SK-N-MC (cell line): ENCODE measurements at regions not wholly inside any gene's neighbourhood (a gene's known extent, or its start where the extent isn't known, plus 50 kb on each side); places are given as distances from the start of the nearest gene placed in this dataset.

Experiments used
- EZH2 ChIP-seq: fragments of 200-600 bp; sonication (generic); IDR thresholded peaks from one replicate; pipeline ENCODE4 v1.6.1; 2017; ENCODE audit warnings: antibody characterized with exemption
- FOXP2 ChIP-seq: optimal IDR thresholded peaks from 2 replicates; pipeline ENCODE3; 2011; ENCODE audit warnings: mild to moderate bottlenecking, moderate library complexity; ENCODE audit not compliant: insufficient read depth; ENCODE audit errors: extremely low read length, control extremely low read depth
- POLR2AphosphoS5 ChIP-seq: IDR thresholded peaks from 2 replicates; pipeline ENCODE4 v1.6.1; 2012; ENCODE audit warnings: mild to moderate bottlenecking, low read depth, low read length, borderline replicate concordance

DNA sequence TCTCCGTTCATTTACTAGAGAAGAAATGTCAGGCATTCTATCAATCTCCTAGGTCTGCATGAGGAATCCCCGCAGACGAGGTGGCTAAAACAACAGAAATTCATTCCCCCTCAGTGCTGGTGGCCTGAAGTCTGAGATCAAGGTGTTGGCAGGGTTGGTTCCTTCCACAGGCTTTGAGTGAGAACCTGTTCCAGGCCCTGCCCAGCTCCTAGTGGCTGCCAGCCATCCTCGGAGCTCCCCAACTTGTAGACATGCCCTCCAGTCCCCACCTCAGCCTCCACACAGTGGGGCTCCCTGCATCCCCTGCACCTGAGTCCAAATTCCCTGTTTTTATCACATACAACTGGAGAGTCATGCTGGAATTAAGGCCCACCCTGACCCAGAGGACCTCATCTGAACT lies 145.3 kb upstream of the ALKAL2 start:
- TF ChIP-seq POLR2AphosphoS5 = no peak
- no peak for TF ChIP-seq EZH2
- no peak for TF ChIP-seq FOXP2
